H4 (cell line): ENCODE measurements at regions not wholly inside any gene's neighbourhood (a gene's known extent, or its start where the extent isn't known, plus 50 kb on each side); places are given as distances from the start of the nearest gene placed in this dataset.

Source experiments
- DNase-seq: peaks from one replicate; pipeline ENCODE4 v3.0.0-alpha.2; 2015; ENCODE audit warnings: low spot score

DNA sequence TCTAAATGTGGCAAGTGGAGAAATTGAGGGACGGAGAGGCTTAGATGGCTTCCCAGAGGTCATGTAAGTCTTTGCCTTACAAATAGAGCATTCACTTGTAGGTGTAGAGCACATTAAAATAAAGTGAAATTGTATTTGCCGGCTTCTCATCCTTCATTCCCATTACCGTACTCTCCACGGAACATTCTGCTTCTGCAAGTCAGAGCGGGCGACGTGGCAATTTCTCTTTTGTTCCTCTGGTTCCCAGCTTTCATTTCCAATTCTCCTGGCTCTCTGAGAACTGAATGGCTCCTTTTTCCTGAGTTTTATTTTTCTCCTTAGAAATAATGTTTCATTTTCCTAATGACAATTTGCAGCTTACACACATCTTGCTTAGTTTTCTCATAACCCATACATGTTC, 51.3 kb upstream of the PFKP start:
- no peak for DNase-seq

DNA sequence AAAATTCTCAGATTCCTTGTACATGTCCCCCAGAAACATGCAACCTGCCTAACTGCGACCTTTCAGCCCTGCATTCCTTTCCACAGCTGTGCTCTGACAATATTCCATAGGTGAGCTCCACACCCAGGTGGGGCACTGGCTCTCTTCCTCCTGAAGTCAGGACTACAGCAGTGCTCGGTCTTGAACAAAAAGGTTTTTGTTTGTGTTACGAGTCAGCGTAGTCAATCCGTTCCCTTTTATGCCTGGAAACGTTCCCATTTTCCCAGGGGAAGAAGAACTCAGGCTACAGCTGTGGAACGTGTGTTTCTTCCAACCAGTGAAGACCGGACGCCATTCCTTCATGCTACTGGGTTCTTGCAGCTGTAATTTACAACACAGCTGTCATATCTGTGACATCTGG, 52.4 kb upstream of the PFKP start:
- DNase-seq, result no peak

DNA sequence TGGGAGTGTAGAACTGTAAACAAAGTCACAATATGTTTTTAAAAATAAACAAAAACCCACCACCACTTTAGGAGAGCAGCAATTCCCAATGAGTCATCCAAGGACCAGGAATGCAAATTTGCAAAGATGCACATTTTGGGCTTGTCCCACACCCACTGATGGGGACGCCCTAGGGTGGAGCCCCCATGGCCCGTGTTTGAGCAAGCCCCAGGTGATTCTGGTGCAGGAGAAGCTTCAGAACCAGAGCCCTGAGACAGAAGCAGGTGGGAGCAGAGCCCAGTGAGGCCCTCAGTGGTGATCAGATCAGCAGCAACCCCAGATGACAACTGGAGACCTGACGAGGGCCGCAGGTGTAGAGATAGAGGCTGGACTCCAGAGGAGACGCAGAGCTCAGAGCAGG, 55.1 kb upstream of the PFKP start:
- DNase-seq, result no peak

DNA sequence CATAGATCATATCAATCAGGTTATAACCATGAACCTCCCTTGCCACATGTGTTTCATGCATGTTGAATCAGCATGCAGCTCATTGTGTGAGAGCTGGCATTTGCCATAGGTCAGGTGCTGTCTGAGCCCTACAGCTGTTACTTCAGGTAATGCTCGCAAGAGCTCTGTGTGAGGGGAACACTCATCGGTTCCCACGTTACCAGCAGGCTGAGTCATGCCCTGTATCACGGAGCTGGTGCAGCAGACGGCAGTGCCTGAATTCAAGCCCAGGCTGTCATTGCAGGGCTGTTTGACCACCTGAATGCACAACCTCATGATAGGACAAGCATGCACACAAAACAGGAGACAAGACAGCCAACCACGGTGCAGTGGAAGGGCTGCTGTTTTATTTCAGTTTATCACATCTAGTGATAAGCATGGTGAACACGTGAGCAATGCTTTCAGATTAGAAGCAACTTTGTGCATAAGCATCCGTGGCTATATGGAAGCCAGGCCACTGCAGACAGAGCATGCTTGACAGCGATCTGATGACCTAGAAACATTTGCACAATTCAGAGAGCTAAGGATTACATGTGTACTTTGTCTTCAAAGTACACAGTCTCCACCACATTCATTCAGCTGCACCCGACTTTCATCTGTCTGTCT, 56.4 kb upstream of the PFKP start:
- DNase-seq, result no peak

DNA sequence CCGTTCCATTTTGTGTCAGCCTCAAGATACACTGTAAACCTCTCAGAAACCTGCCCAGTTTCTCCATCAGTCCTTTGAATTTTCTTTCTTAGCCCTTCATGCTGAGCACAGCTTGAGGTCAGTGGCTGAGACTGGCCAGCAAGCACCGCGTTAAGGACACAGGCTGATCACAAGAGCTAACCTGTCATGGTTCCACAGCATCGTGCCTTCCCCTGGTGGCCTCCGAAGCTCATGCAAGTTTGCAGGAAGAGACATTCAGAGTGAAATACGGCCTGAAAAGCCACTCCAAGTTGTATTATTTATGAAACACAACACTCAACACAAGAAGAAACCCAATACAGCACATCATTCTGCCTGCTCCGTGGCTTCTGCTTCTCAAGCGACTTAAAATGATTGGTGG, 57.0 kb upstream of the PFKP start:
- no peak for DNase-seq

DNA sequence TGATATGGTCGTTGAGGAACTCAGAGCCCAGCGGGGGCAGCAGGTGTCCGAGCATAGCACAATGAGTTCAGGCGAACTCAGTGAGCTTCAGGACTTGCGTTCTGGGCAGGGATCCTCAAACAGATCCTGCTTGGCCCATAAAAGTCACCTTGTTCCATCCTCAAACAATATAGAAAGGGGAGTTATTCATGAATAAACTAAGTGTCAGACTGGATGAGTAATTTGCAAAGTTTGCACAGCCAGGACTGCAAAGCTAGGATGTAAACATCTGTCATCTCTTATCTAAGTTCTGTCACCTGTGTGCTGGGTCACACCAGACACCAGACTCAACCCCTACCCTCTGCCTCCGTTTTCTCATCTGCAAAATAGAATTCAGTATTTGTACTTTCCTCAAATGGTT, 58.0 kb upstream of the PFKP start:
- DNase-seq, result no peak

DNA sequence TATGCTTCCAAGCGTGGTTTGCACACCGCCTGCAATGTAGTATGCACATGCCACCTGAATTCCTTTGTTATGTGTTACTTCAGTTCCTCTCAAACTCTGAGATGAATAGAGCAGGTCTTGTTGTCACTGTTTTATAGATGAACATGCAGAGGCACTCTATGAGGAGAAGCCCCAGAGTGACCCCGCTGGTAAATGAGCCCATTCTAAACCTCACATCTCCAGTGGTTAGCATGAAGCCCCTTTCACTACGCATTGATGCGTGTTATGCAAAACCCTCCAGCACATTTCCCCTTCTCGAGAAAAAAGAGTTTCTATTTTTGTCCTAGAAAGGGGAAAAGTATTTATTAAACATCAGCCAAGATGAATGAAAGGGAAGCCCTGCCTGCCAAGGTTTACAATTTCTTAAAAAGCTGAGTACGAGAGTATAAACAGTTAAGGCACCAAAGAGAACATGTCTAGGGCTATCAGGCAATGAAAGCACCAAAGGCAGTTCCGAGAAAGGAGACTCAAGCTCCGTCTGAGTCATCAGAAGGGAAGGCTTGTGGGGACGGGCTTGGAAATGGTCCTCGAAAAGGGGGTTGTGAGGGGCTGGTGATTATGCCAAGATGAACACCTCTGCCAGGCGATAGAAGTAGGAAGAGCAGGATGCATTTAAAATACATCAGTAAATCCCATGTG, 58.7 kb upstream of the PFKP start:
- no peak for DNase-seq

DNA sequence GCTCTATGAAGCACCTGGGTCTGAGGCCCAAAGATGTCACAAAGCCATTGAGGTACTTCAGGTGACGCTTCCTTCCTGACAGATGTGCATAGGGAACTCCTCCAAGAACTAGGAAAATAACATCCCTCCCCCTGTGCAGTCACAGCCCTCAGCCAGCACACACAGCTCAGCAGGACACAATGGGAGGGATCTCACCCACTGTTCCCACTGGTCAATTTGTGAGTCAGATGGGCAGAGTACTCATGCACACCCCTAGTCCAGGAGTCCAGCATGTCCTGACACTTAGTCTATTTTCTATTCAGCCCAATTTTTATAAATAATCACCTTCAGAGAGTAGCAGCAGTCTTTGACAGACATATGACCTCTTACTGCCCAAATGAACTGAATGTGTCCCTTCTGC, 60.7 kb upstream of the PFKP start:
- no peak for DNase-seq

DNA sequence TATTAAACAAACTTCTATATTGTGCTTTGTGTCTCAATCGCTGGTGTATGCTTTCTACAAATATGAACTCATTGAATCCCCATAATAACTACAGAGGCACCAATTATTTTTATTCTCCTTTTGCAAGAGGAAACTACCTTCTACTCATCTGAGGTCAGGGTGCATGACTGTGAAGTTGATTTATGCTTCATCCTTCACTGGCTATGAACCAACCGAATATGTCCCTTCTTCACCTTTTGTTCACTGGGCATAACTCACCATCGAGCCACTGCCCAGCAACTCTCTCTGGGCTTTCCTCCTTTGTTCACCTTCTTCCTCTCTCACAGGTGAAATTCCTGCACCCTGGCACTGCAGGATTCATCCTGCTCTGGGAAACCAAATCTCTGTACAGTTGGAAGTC, 61.3 kb upstream of the PFKP start:
- DNase-seq, result no peak

DNA sequence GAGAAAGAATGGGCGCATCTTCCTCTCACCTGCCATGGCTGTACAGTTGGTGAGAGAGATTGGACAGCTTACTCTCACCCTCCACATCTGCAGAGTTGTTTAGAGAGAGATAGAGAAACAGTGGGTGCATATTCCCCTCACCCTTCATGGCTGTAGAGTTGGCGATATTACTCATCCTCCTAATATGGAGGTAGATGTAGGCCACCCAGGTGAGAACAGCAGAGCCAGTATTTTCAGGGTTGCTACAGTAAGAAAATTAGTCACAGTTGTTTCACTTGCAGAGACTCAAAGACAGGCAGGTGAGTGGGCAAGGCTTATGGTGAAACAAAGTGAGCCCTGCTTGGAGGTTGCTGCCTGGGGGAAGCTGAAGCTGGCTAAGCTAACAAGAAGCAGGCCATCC, 65.0 kb upstream of the PFKP start:
- no peak for DNase-seq

DNA sequence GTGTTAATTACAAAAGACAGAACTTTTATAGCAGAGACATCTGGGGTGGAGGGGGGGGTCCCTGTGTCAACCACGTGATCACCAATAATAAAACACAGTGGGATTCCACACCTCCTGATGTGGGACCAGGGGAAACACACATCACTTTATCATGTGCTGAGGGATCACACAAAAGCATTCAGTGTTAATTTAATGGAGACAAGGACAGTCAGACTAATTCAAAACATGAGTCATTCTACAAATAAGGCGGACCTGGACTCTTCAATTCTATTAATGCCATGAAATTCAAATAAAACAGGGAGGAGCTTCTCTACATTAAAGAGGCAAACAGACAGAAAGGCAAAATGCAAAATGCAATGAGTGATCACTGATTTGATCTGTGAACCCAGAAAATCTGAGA, 67.3 kb upstream of the PFKP start:
- DNase-seq, result no peak

DNA sequence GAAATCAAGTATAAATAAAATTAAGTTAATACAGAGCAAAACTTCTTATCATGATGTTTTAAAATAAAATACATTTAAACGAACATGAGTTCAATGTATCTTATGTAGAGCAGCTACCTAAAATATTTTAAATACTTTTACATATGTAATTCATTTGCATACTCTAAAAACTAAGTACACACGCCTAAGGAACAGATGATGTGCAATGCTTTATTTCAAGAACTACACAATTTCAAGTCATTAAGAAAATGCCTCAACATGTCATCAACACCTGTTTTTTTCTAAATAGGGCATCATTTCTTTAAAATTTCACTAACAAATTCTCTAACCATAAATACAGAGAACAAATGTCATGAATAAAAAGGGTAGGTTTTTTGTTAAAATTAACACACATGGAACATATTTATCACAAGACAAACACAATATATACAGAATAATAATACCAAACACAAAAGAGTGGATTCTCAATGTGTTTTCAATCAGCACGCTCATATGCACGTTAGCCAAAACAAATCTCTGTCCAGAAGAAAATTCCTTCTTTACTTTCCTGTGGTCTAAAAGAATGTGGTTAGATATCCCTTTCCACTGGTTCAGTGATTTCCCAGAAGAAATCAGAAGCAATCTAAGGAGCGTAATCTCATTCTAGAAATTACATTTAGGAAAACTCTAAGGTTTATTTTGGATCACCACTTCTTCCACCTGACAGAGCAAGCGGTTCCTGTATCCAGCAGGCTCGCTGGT, 73.0 kb upstream of the PFKP start:
- no peak for DNase-seq

DNA sequence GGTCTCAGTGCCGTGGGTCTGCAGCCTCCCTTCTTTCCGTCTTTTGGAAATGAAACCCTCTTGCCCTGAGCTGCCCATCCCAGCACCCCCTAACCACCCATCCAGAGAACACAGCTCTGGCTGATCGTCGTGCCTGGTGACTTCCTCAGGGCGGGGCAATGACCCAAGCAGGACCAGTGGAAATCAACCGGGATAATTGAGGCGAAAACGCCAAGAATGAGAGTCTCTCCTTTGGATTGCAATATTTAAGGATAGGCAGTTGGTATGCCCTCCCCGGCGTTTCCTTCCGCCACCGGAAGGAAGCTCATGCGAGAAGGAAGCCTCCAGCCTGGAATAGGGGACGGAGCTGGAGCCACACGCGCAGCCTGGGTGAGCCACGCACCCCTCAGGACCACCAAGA, 73.7 kb upstream of the PFKP start:
- no peak for DNase-seq

DNA sequence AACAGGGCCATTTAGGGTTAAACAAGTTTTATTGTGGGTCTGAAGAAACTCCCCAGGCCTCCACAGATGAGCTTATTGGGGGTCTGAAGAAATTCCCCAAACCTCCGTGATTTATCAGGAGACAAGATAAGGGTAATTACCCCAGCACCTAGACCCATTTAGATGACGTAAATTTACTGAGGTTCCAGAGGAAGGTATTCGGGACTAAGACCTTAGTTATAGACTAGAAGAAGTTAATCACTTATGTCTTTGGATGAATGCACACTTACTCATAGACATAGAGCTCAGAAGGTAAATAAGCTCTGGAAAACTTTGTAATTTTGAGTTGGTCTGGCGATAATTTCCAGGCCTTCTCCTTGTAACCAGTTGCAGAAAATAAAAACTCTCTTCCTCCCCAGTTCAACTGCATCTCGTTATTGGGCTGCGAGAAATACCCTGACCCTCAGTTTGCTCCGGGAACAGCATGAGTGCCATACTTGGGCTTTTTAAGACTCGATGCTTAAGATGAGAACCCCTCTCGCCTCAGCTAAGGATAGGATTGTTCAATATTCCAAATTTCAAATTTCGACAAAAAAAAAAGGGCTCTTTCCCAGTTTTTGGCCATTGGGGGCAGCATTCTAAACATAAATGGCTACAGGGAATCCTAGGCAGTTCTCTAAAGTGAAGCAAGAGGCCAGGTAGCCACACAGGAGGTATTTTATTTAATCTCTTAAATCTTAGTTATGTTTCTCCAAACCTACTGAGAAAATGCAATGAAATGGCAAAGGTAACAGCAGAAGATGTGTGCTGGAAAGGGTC, 74.7 kb upstream of the PFKP start:
- no peak for DNase-seq

DNA sequence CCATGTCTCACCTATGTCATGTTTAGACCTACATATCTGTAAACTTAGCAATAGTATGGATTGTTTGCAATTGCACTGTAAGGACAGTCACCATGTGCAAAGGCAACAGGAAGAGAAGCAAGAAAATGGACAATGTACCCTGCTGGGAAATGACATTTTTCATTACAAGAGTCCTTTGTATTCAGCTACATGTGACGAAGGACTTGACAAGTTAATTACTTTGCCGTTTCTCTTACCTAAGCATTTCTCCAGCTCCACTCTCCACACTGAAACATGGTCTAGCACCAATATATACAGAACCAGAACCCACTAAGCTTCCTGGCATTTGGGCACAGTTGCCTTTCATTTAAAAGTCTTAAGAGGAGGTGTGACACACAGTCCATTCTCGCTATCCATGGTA, 76.6 kb upstream of the PFKP start:
- DNase-seq, result no peak

DNA sequence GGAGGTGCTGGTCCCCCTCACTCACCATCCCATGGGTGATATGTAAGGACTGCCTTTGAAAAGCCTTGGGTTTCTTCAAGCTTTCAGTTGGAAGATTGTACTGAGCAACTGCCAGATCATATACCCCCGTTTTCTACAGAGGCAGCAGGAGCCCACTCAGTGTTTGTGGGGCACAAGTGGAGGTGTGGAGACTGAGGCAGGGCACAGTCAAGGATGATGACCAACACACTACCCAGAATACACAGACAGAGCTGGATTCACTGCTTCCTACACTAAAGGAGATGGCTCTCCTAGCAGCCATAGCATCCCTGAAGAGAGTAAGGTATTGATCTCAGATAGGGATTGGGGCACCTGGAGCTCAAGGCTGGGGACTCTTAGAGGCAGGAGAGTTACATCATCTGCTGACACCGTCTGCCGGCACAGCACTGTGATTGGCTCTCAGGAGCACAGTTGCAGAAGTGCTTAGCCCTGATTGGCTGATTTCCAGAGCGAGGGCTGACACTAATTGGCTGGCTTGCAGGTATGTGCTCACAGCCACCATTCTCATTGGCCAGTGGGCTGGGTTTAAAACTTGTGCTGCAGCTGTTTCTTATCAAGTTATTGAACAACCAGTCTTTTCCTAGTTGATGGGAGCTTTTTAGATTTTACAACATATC, 77.9 kb upstream of the PFKP start:
- DNase-seq, result no peak

DNA sequence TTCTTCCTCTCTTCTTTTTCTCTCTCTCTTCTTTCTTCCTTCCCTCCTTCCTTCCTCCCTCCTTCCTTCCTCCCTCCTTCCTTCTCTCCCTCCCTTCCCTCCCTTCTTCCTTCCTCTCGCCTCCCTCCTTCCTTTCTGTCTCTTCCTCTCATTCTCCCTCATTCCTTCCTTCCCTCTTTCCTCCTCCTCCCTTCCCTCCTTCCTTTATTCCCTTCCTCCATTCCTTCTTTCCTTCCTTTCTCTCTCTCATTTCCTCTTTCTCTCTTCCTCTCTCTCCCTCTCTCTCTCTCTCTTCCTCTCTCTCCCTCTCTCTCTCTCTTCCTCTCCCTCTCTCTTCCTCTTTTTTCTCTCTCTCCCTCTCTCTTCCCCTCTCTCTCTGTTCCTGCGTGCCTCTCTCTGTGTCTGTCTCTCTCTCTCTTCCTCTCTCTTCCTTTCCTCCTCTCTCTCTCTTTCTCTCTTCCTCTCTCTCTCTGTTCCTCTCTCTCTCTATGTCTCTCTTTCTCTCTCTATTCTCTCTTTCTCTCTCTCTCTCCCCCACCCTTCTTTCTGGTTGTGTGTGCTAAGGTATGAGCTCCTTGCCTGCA, 80.1 kb upstream of the PFKP start:
- DNase-seq, result no peak

DNA sequence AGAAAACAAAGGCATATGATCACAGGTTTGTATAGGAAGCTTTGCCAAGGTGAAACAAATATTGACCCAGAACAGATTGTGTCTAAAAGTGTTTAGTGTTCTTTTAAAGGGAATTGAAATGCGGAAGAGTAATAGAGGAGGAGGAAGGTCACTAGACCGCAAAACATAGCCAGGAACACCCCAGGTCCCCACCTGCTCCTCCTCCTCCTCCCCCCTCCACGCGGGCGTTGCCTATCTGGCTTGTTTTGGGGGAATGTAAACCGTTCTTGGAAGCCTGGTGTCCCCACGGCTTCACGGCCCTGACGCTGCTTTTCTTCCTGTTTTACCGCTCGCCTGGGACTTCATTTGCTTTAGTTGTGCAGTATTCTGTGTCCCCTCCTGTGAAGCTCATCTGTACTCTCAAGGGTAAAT, 81.0 kb upstream of the PFKP start:
- no peak for DNase-seq

DNA sequence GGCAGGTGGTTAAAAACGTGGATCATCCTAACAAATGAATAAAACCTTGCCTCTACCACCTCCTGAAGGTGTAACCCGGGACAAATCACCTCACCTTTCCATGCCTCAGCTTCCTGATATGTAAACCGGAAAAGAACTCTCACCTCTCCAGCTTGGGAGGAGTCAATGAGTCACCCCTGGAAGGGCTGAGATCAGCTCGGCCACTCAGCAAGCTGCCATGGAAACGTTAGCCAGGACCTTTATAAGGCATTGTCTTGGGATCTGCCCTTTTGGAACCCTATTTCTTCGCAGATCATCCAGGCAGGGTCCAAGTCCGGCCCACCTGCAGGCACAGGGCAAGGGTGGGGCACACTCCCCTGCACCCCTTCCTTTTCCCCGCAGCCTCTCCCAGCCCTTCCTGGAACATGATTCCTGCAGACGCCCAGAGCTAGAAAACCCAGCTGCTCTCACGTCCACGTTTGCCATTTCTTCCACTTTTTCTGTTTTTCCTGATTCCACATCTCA, 81.6 kb upstream of the PFKP start:
- peak; percentile 50 for DNase-seq

DNA sequence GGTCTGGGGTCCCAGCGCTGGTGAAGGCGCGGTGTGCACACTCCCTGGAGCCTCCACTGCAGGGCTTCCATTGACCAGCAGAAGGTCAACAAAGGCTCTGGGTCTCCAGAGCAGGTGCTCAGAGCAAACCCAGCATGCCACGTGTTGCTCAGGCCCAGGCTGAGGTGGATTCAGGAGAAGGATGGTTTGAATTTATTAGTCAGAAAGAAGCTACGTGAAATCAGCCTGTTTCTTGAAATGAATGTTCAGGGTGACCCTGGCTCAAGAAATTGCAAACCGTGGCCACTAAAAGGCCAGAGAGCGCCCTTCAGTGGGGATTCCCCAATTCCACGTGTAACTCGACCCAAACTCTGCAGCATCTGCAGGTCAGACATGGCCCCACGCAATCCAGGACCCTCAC, 82.7 kb upstream of the PFKP start:
- DNase-seq, result no peak

DNA sequence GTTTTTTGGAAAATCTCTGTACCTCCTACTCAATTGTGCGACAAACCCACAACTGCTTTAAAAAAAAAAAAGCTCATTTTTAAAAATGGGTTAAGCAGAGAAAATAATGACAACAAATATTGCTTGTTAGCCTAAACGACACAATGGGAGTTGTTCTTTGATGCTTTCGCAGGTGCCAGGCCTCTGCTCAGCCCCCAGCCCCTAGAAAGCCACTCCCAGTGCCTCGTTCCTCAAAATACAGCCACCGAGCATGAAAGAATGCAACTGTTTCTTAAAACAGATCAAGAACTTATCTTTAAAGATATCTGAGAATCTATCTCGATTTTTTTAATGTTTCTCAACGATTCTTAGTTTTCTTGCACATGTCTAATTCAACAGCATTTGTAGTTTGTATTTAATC, 85.2 kb upstream of the PFKP start:
- no peak for DNase-seq
